Panc1 (cell line): ENCODE measurements at regions not wholly inside any gene's neighbourhood (a gene's known extent, or its start where the extent isn't known, plus 50 kb on each side); places are given as distances from the start of the nearest gene placed in this dataset.

Experiments
- ATAC-seq: fragments of 200-7000 bp; cut with Tn5 transposase; 2 replicates; pipeline ENCODE4 v1.9.1; 2020; ENCODE audit warnings: mild to moderate bottlenecking, moderate library complexity
- BruUV-seq: library from RNA; stranded (reverse); fragments of 400-500 nt; replicated peaks from 2 replicates; lab custom pipeline; 2021; lab: Mats Ljungman, UMichigan
- CTCF ChIA-PET: fragments of 300-600 bp; sonication (Branson Sonifier 250); formaldehyde crosslinking; loops from one replicate; lab custom pipeline; 2022; ENCODE audit warnings: antibody characterized with exemption; lab: Charles Lee
- POLR2A ChIA-PET: fragments of 300-600 bp; sonication (Branson Sonifier 250); formaldehyde crosslinking; loops from one replicate; lab custom pipeline; 2022; ENCODE audit warnings: antibody characterized with exemption; lab: Charles Lee
- DNase-seq: peaks from one replicate; pipeline ENCODE4 v3.0.0-alpha.2; 2010; ENCODE audit warnings: low read depth, low spot score
- H3K27ac ChIP-seq: 2 replicates; pipeline ENCODE4 v1.5.1; 2011; ENCODE audit warnings: mild to moderate bottlenecking, low read length, inconsistent platforms
- H3K27me3 ChIP-seq: fragments of 200-500 bp; sonication (Bioruptor generic); 2 replicates; pipeline ENCODE4 v1.6.0; 2014; ENCODE audit warnings: low read length, inconsistent platforms; ENCODE audit not compliant: control insufficient read depth, insufficient read depth
- H3K36me3 ChIP-seq: fragments of 200-500 bp; sonication (Bioruptor generic); 2 replicates; pipeline ENCODE4 v1.5.1; 2014; ENCODE audit warnings: inconsistent platforms, mild to moderate bottlenecking, low read length, moderate library complexity; ENCODE audit not compliant: control insufficient read depth, insufficient read depth
- H3K4me1 ChIP-seq: 2 replicates; pipeline ENCODE4 v1.5.1; 2011; ENCODE audit warnings: inconsistent platforms, mild to moderate bottlenecking, low read length, moderate library complexity; ENCODE audit not compliant: control insufficient read depth, insufficient read depth
- H3K4me3 ChIP-seq, 2 experiments: 2 replicates each; pipeline ENCODE4 v1.5.1; 2011 to 2012; ENCODE audit warnings: low read depth in 2 of 2, low read length in 2 of 2, mild to moderate bottlenecking in 2 of 2, inconsistent platforms in 1 of 2, moderate library complexity in 1 of 2
- H3K9me3 ChIP-seq: fragments of 200-500 bp; sonication (Bioruptor generic); 2 replicates; pipeline ENCODE4 v1.5.1; 2014; ENCODE audit warnings: low read depth, mild to moderate bottlenecking, inconsistent platforms, low read length, moderate library complexity; ENCODE audit not compliant: control insufficient read depth, insufficient read depth
- CTCF ChIP-seq: fragments of 450-650 bp; IDR thresholded peaks from 2 replicates; pipeline ENCODE4 v1.5.1; 2017; ENCODE audit warnings: mild to moderate bottlenecking
- POLR2AphosphoS5 ChIP-seq: IDR thresholded peaks from 2 replicates; pipeline ENCODE4 v1.6.1; 2012; ENCODE audit warnings: mild to moderate bottlenecking, low read depth, low read length, moderate library complexity
- REST ChIP-seq, 2 experiments: IDR thresholded peaks; 2 replicates each; pipeline ENCODE4 v1.6.1; 2011 to 2012; ENCODE audit warnings: low read depth in 2 of 2, control low read depth in 1 of 2, low read length in 1 of 2, mild to moderate bottlenecking in 1 of 2, moderate library complexity in 1 of 2; ENCODE audit not compliant: insufficient read depth in 1 of 2
- SIN3A ChIP-seq: IDR thresholded peaks from 2 replicates; pipeline ENCODE4 v1.6.1; 2012; ENCODE audit warnings: low read depth, mild to moderate bottlenecking, low read length, moderate library complexity, borderline replicate concordance; ENCODE audit not compliant: insufficient read depth
- TCF7L2 ChIP-seq: IDR thresholded peaks from 2 replicates; pipeline ENCODE4 v1.6.1; 2011; ENCODE audit warnings: mild to moderate bottlenecking, low read depth, low read length, inconsistent platforms
- in situ Hi-C: cut with HindIII; loops from 2 replicates; pipeline ENCODE4 v1.10.0; 2016; ENCODE audit warnings: low sequenced_read_pairs, low pct_unique_long_range_greater_than_20kb
- intact Hi-C: fragments of 100-400 bp; cut with micrococcal nuclease; formaldehyde crosslinking; loops from one replicate; pipeline ENCODE4 v1.10.0; 2022; ENCODE audit not compliant: unreplicated experiment

- Histone ChIP-seq H3K27me3 (no peaks in the 10 kb centered on the region), H3K27ac (peak overlapping the region; percentile 45), H3K4me3 (no peak overlapping the region), H3K9me3 (no peaks in the 10 kb centered on the region), H3K36me3 (no peaks in the 10 kb centered on the region), H3K4me1 (peaks cover 44% of the 10 kb centered on the region)
- no peak for ATAC-seq
- no TSS peak for BruUV-seq
- POLR2A ChIA-PET, result interaction anchor here (0.6 to 0.7 kb wide), 2 partner anchors 200 to 475 kb away, joined by 3 to 15 read pairs; no protein-coding TSS in a partner anchor
- intact Hi-C loops, result no loop called here
- no peak for TF ChIP-seq CTCF
- no peak for TF ChIP-seq SIN3A
- no peak for TF ChIP-seq POLR2AphosphoS5
- TF ChIP-seq REST (IDR thresholded peaks at IDR 0.05; ENCODE audit: insufficient read depth in 1 of 2, low read depth in 2 of 2, low read length in 1 of 2), result no peak
- no peak for TF ChIP-seq TCF7L2
- in situ Hi-C loops, result no loop called here
- CTCF ChIA-PET, result interaction anchor here (0.7 kb wide), 1 partner anchor 572 kb away, joined by 4 read pairs; no protein-coding TSS in a partner anchor
- DNase-seq, result no peak
Measured at GRCh38 chr15:66846811-66847210, 144.8 kb downstream of the SMAD6 start.

GRCh38 chr15:66847565-66847991 lies 145.5 kb downstream of the SMAD6 start:
- BruUV-seq, result no TSS peak
- in situ Hi-C loops (no loop called here), intact Hi-C loops (no loop called here)
- no peak for ATAC-seq
- POLR2A ChIA-PET, result no interaction called here
- H3K27ac ChIP-seq, result peak overlapping the region; percentile 93; the same call in 1 of the 2 replicates
- H3K27me3 ChIP-seq, result no peaks in the 10 kb centered on the region
- H3K4me3 ChIP-seq, result no peak overlapping the region
- H3K36me3 ChIP-seq, result no peaks in the 10 kb centered on the region
- TF ChIP-seq REST (IDR thresholded peaks at IDR 0.05; ENCODE audit: insufficient read depth in 1 of 2, low read depth in 2 of 2, low read length in 1 of 2) (no peak), POLR2AphosphoS5 (no peak), CTCF (no peak), SIN3A (no peak), TCF7L2 (no peak)
- H3K9me3 ChIP-seq, result no peaks in the 10 kb centered on the region
- H3K4me1 ChIP-seq, result peaks cover 46% of the 10 kb centered on the region
- CTCF ChIA-PET, result interaction anchor here (0.7 kb wide), 1 partner anchor 571 kb away, joined by 4 read pairs; no protein-coding TSS in a partner anchor
- no peak for DNase-seq
